ENCODE measurements at regions not wholly inside any gene's neighbourhood (a gene's known extent, or its start where the extent isn't known, plus 50 kb on each side); places are given as distances from the start of the nearest gene placed in this dataset.

- TF ChIP-seq CTCF (IDR thresholded peaks at IDR 0.05; ENCODE audit: borderline replicate concordance, extremely low read depth, low read length, poor library complexity, severe bottlenecking) (no peak), EZH2 (IDR thresholded peaks at IDR 0.05; ENCODE audit: borderline replicate concordance, low read depth, low read length, severe bottlenecking) (no peak)
Observed at GRCh38 chr6:44524476-44525227, 137.1 kb downstream of the CDC5L start.
